ENCODE measurements at regions not wholly inside any gene's neighbourhood (a gene's known extent, or its start where the extent isn't known, plus 50 kb on each side); places are given as distances from the start of the nearest gene placed in this dataset.

DNA sequence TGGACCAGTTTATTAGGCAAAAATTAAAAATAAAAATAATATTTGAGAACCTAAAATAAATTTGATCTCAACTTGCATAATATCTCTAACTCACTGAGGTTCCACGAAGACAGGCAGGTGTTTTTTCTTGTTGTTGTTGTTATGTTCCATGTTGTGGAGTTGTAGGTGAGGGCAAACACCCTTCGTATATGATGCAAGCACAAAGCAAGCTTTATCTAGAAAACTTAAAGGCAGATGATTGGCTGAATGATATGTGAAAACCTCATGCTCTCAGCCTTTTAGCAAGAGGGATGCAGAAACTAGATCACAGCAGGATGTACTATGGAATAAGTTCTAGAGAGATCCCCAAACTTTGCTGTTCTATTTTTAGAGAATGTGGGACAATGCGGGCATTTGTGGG lies 502.7 kb downstream of the ETNK1 start:
- TF ChIP-seq, protein P1, sequence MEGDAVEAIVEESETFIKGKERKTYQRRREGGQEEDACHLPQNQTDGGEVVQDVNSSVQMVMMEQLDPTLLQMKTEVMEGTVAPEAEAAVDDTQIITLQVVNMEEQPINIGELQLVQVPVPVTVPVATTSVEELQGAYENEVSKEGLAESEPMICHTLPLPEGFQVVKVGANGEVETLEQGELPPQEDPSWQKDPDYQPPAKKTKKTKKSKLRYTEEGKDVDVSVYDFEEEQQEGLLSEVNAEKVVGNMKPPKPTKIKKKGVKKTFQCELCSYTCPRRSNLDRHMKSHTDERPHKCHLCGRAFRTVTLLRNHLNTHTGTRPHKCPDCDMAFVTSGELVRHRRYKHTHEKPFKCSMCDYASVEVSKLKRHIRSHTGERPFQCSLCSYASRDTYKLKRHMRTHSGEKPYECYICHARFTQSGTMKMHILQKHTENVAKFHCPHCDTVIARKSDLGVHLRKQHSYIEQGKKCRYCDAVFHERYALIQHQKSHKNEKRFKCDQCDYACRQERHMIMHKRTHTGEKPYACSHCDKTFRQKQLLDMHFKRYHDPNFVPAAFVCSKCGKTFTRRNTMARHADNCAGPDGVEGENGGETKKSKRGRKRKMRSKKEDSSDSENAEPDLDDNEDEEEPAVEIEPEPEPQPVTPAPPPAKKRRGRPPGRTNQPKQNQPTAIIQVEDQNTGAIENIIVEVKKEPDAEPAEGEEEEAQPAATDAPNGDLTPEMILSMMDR (conservative IDR thresholded peaks at IDR 0.05 in 1 of 2, IDR thresholded peaks at IDR 0.05 in 1 of 2; ENCODE audit: low read depth in 1 of 2, low read length in 2 of 2) = no peak
- TF ChIP-seq EZH2 (IDR thresholded peaks at IDR 0.05; ENCODE audit: low read length, missing control alignments) = no peak
